Mesothelial cell of epicardium (in vitro differentiated cells): ENCODE measurements at regions not wholly inside any gene's neighbourhood (a gene's known extent, or its start where the extent isn't known, plus 50 kb on each side); places are given as distances from the start of the nearest gene placed in this dataset.
"Not testable (repeated sequence)": the region's sequence is repeated elsewhere in the genome, so short reads cannot be mapped to it uniquely, and the experiment has no call there.

Experiments used
- DNase-seq, 2 experiments: peaks; one replicate each; pipeline ENCODE4 v3.0.0; 2021; ENCODE audit warnings: low spot score in 2 of 2; ENCODE audit not compliant: unreplicated experiment in 2 of 2
- H3K27ac Mint-ChIP-seq: 2 replicates; pipeline ENCODE4 v1.8.0; 2021; ENCODE audit warnings: mixed read lengths
- H3K27me3 Mint-ChIP-seq: 2 replicates; pipeline ENCODE4 v1.8.0; 2021; ENCODE audit warnings: low read depth, mixed read lengths
- H3K36me3 Mint-ChIP-seq: 2 replicates; pipeline ENCODE4 v1.8.0; 2021; ENCODE audit warnings: mixed read lengths
- H3K4me1 Mint-ChIP-seq: 2 replicates; pipeline ENCODE4 v1.8.0; 2021; ENCODE audit warnings: mixed read lengths
- H3K4me3 Mint-ChIP-seq: 2 replicates; pipeline ENCODE4 v1.8.0; 2021; ENCODE audit warnings: mild to moderate bottlenecking, moderate library complexity, mixed read lengths
- H3K9me3 Mint-ChIP-seq: 2 replicates; pipeline ENCODE4 v1.8.0; 2021; ENCODE audit warnings: mixed read lengths
- CTCF ChIP-seq: fragments of 200-600 bp; sonication (generic); IDR thresholded peaks from one replicate; pipeline ENCODE4 v1.5.0; 2021; ENCODE audit warnings: antibody characterized with exemption; ENCODE audit not compliant: unreplicated experiment

GRCh38 chr5:135095052-135095715, 61.2 kb upstream of the PITX1 start:
- peaks cover 6% of the 10 kb centered on the region for H3K4me1 Mint-ChIP-seq
- no peak overlapping the region for H3K4me3 Mint-ChIP-seq

GRCh38 chr5:135094339-135095051, 60.5 kb upstream of the PITX1 start:
- H3K9me3 Mint-ChIP-seq: no peaks in the 10 kb centered on the region
- no peak for DNase-seq
- H3K36me3 Mint-ChIP-seq: no peaks in the 10 kb centered on the region
- no peak for TF ChIP-seq CTCF
- H3K27ac Mint-ChIP-seq: no peak overlapping the region
- no peak overlapping the region for H3K4me3 Mint-ChIP-seq
- H3K4me1 Mint-ChIP-seq: peaks cover 6% of the 10 kb centered on the region
- H3K27me3 Mint-ChIP-seq: peaks cover 2% of the 10 kb centered on the region

More at GRCh38 chr5:135095052-135095715, 61.2 kb upstream of the PITX1 start:
- Mint-ChIP-seq H3K36me3 (no peaks in the 10 kb centered on the region), H3K27ac (no peak overlapping the region), H3K9me3 (no peaks in the 10 kb centered on the region), H3K27me3 (peaks cover 2% of the 10 kb centered on the region)
- no peak for TF ChIP-seq CTCF
- no peak for DNase-seq

GRCh38 chr5:135093483-135093882, 59.5 kb upstream of the PITX1 start:
- H3K4me3 Mint-ChIP-seq, H3K9me3 Mint-ChIP-seq, H3K36me3 Mint-ChIP-seq, H3K4me1 Mint-ChIP-seq, H3K27ac Mint-ChIP-seq, DNase-seq, H3K27me3 Mint-ChIP-seq: not testable (repeated sequence)

- peaks cover 6% of the 10 kb centered on the region for H3K4me1 Mint-ChIP-seq
- DNase-seq: no peak
- no peaks in the 10 kb centered on the region for H3K36me3 Mint-ChIP-seq
- peaks cover 13% of the 10 kb centered on the region for H3K27me3 Mint-ChIP-seq
- H3K27ac Mint-ChIP-seq: no peak overlapping the region
- H3K9me3 Mint-ChIP-seq: peaks cover 4% of the 10 kb centered on the region
- no peak overlapping the region for H3K4me3 Mint-ChIP-seq
- no peak for TF ChIP-seq CTCF
These were observed 58.4 kb upstream of the PITX1 start for GRCh38 chr5:135092476-135092875.

GRCh38 chr5:135091286-135091685, 57.3 kb upstream of the PITX1 start:
- Mint-ChIP-seq H3K27me3 (peaks cover 21% of the 10 kb centered on the region), H3K4me1 (peaks cover 6% of the 10 kb centered on the region), H3K36me3 (no peaks in the 10 kb centered on the region), H3K4me3 (no peak overlapping the region), H3K9me3 (peaks cover 4% of the 10 kb centered on the region), H3K27ac (no peak overlapping the region)
- DNase-seq: no peak
- TF ChIP-seq CTCF: no peak

GRCh38 chr5:135089912-135090311, 55.9 kb upstream of the PITX1 start:
- H3K9me3 Mint-ChIP-seq: peaks cover 4% of the 10 kb centered on the region
- no peak overlapping the region for H3K4me3 Mint-ChIP-seq
- H3K36me3 Mint-ChIP-seq: no peaks in the 10 kb centered on the region
- H3K4me1 Mint-ChIP-seq: peaks cover 6% of the 10 kb centered on the region
- TF ChIP-seq CTCF: no peak
- no peak for DNase-seq
- H3K27ac Mint-ChIP-seq: no peak overlapping the region
- peaks cover 23% of the 10 kb centered on the region for H3K27me3 Mint-ChIP-seq
